H9 (cell line): ENCODE measurements at regions not wholly inside any gene's neighbourhood (a gene's known extent, or its start where the extent isn't known, plus 50 kb on each side); places are given as distances from the start of the nearest gene placed in this dataset.

Experiments used
- DNase-seq: peaks from one replicate; pipeline ENCODE4 v3.0.0-alpha.2; 2017
- H2AFZ ChIP-seq: one replicate; pipeline ENCODE4 v1.6.1; 2013; ENCODE audit warnings: mild to moderate bottlenecking, low read length, control low read depth, moderate library complexity
- H2AK5ac ChIP-seq: 2 replicates; pipeline ENCODE4 v1.6.1; 2013; ENCODE audit warnings: low read length, control low read depth, mixed read lengths; ENCODE audit not compliant: insufficient read length
- H2BK120ac ChIP-seq: one replicate; pipeline ENCODE4 v1.6.1; 2013; ENCODE audit warnings: low read depth, mild to moderate bottlenecking, low read length, control low read depth, inconsistent platforms; ENCODE audit not compliant: poor library complexity, severe bottlenecking
- H2BK12ac ChIP-seq: 2 replicates; pipeline ENCODE4 v1.6.1; 2013; ENCODE audit warnings: low read length, control low read depth, mixed read lengths, low read depth; ENCODE audit not compliant: insufficient read length
- H2BK15ac ChIP-seq: 2 replicates; pipeline ENCODE4 v1.6.1; 2013; ENCODE audit warnings: low read depth, low read length, control low read depth
- H2BK20ac ChIP-seq: one replicate; pipeline ENCODE4 v1.6.1; 2013; ENCODE audit warnings: low read depth, mild to moderate bottlenecking, low read length, control low read depth, inconsistent platforms; ENCODE audit not compliant: poor library complexity, severe bottlenecking
- H2BK5ac ChIP-seq: 2 replicates; pipeline ENCODE4 v1.6.1; 2013; ENCODE audit warnings: low read length, control low read depth, mixed read lengths; ENCODE audit not compliant: insufficient read length
- H3K14ac ChIP-seq: 2 replicates; pipeline ENCODE4 v1.6.1; 2013; ENCODE audit warnings: low read length, control low read depth; ENCODE audit not compliant: insufficient read depth
- H3K18ac ChIP-seq: 2 replicates; pipeline ENCODE4 v1.6.1; 2013; ENCODE audit warnings: low read depth, mild to moderate bottlenecking, mixed read lengths, low read length, control low read depth; ENCODE audit not compliant: insufficient read length
- H3K23ac ChIP-seq: 2 replicates; pipeline ENCODE4 v1.6.1; 2013; ENCODE audit warnings: low read length, control low read depth, mixed read lengths, low read depth; ENCODE audit not compliant: insufficient read length
- H3K23me2 ChIP-seq: 2 replicates; pipeline ENCODE4 v1.6.1; 2013; ENCODE audit warnings: low read depth, mild to moderate bottlenecking, mixed read lengths, low read length, control low read depth; ENCODE audit not compliant: insufficient read length, poor library complexity, severe bottlenecking
- H3K27ac ChIP-seq: 2 replicates; pipeline ENCODE4 v1.5.1; 2013; ENCODE audit warnings: low read length, control low read depth, mixed read lengths, low read depth; ENCODE audit not compliant: insufficient read length
- H3K27me3 ChIP-seq: 2 replicates; pipeline ENCODE4 v1.6.1; 2013; ENCODE audit warnings: low read length, control low read depth, inconsistent platforms; ENCODE audit not compliant: insufficient read depth
- H3K4ac ChIP-seq: 2 replicates; pipeline ENCODE4 v1.6.1; 2013; ENCODE audit warnings: low read depth, mild to moderate bottlenecking, control low read depth, inconsistent platforms, low read length, moderate library complexity
- H3K4me1 ChIP-seq: 2 replicates; pipeline ENCODE4 v1.6.1; 2013; ENCODE audit warnings: low read length, control low read depth, inconsistent platforms; ENCODE audit not compliant: insufficient read depth
- H3K4me2 ChIP-seq: 2 replicates; pipeline ENCODE4 v1.6.1; 2013; ENCODE audit warnings: low read length, control low read depth, mixed read lengths; ENCODE audit not compliant: insufficient read length, insufficient read depth
- H3K56ac ChIP-seq: 2 replicates; pipeline ENCODE4 v1.6.1; 2013; ENCODE audit warnings: low read depth, mild to moderate bottlenecking, mixed read lengths, low read length, control low read depth; ENCODE audit not compliant: insufficient read length
- H3K79me1 ChIP-seq: 2 replicates; pipeline ENCODE4 v1.6.1; 2013; ENCODE audit warnings: low read depth, mild to moderate bottlenecking, moderate library complexity, low read length, control low read depth, inconsistent platforms; ENCODE audit not compliant: insufficient read depth, poor library complexity, severe bottlenecking
- H3K79me2 ChIP-seq: 2 replicates; pipeline ENCODE4 v1.6.1; 2013; ENCODE audit warnings: low read length, control low read depth, inconsistent platforms; ENCODE audit not compliant: insufficient read depth
- H3K9ac ChIP-seq: 2 replicates; pipeline ENCODE4 v1.6.1; 2013; ENCODE audit warnings: low read length, control low read depth, mixed read lengths; ENCODE audit not compliant: insufficient read length; ENCODE audit errors: extremely low read depth
- H3K9me3 ChIP-seq: one replicate; pipeline ENCODE4 v1.6.1; 2013; ENCODE audit warnings: low read depth, low read length, inconsistent platforms; ENCODE audit not compliant: control insufficient read depth
- H3T11ph ChIP-seq: one replicate; pipeline ENCODE4 v1.6.1; 2013; ENCODE audit warnings: mild to moderate bottlenecking, low read length, control low read depth, inconsistent platforms
- H4K20me1 ChIP-seq: one replicate; pipeline ENCODE4 v1.6.1; 2013; ENCODE audit not compliant: control insufficient read depth, insufficient read length, insufficient read depth
- H4K5ac ChIP-seq: 2 replicates; pipeline ENCODE4 v1.6.1; 2013; ENCODE audit warnings: low read depth, mild to moderate bottlenecking, mixed read lengths, low read length, control low read depth; ENCODE audit not compliant: insufficient read length
- H4K8ac ChIP-seq: replicated peaks from 2 replicates; pipeline ENCODE4 v1.6.1; 2013; ENCODE audit warnings: low read length, control low read depth, mixed read lengths, low read depth; ENCODE audit not compliant: insufficient read length
- H4K91ac ChIP-seq: 2 replicates; pipeline ENCODE4 v1.6.1; 2013; ENCODE audit warnings: low read depth, mild to moderate bottlenecking, moderate library complexity, mixed read lengths, low read length, control low read depth; ENCODE audit not compliant: insufficient read length
- H3K27ac Mint-ChIP-seq, 3 experiments: 2 replicates in 2 of 3; 3 replicates in 1 of 3; pipeline ENCODE4 v1.8.0; 2020 to 2021; ENCODE audit warnings: mixed read lengths in 3 of 3, mild to moderate bottlenecking in 1 of 3, moderate library complexity in 1 of 3
- H3K27me3 Mint-ChIP-seq: 2 replicates; pipeline ENCODE4 v1.8.0; 2021; ENCODE audit warnings: low read depth, mild to moderate bottlenecking, moderate library complexity, mixed read lengths
- H3K36me3 Mint-ChIP-seq, 3 experiments: 2 replicates in 2 of 3; 3 replicates in 1 of 3; pipeline ENCODE4 v1.8.0; 2020 to 2021; ENCODE audit warnings: low read depth in 3 of 3, mixed read lengths in 3 of 3; ENCODE audit not compliant: insufficient read depth in 1 of 3
- H3K4me1 Mint-ChIP-seq, 2 experiments: 2 replicates each; pipeline ENCODE4 v1.8.0; 2020; ENCODE audit warnings: mixed read lengths in 2 of 2
- H3K4me3 Mint-ChIP-seq, 2 experiments: 2 replicates in 1 of 2; 3 replicates in 1 of 2; pipeline ENCODE4 v1.8.0; 2020 to 2021; ENCODE audit warnings: mild to moderate bottlenecking in 2 of 2, mixed read lengths in 2 of 2, moderate library complexity in 1 of 2
- H3K9me3 Mint-ChIP-seq, 2 experiments: 2 replicates in 1 of 2; 3 replicates in 1 of 2; pipeline ENCODE4 v1.8.0; 2020; ENCODE audit warnings: mild to moderate bottlenecking in 2 of 2, mixed read lengths in 2 of 2, moderate library complexity in 1 of 2
- CTCF ChIP-seq: fragments of 200-600 bp; sonication (generic); conservative IDR thresholded peaks from 3 replicates; pipeline ENCODE4 v1.8.0; 2021; ENCODE audit warnings: antibody characterized with exemption, mild to moderate bottlenecking
- WGBS: extraction: QIAGEN DNeasy Blood & Tissue Kit; methylation state at CpG from one replicate; pipeline ENCODE4 v1.1.7; 2013; ENCODE audit warnings: missing lambda C conversion rate, low lambda C conversion rate, mixed read lengths; ENCODE audit not compliant: insufficient read length; ENCODE audit errors: extremely low coverage; 5-methylcytosine and 5-hydroxymethylcytosine counted together

DNA sequence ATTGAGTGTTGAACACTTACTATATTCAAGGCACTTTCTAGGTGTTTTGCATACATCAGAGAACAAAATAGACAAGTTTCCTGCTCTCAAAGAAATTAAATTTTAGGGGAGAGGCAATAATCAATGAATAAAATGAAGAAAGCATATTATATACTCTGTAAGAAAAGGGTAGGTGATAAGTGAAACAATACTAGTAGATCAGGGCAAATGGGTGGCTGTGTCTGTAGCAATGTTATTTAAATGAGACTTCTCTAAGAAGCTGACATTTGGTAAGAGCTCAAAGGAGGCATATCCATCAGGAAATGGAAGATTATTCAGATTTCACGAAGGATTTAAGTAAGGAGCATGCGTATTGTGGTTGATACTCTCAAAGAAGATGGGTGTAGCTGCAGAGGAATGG, 1291.6 kb downstream of the NSUN3 start:
- no peak overlapping the region for H3K27ac ChIP-seq
- Mint-ChIP-seq H3K4me3 (peak overlapping the region in 1 of 2 experiments; percentile 13; a peak in 2 of 5 replicates), H3K36me3 (peaks cover 0 to 2% (median 0%) of the 10 kb centered on the region in 3 experiments; a peak in 3 of 7 replicates), H3K27ac (peak overlapping the region; percentile 41 to 59 (median 45); a peak in 6 of 7 replicates), H3K27me3 (no peaks in the 10 kb centered on the region), H3K9me3 (peaks cover 0 to 2% of the 10 kb centered on the region in 2 experiments; a peak in 1 of 5 replicates), H3K4me1 (peaks cover 37 to 56% of the 10 kb centered on the region in 2 experiments)
- H3K14ac ChIP-seq: no peak overlapping the region
- no peak overlapping the region for H4K5ac ChIP-seq
- H4K20me1 ChIP-seq: no peaks in the 10 kb centered on the region
- H3K4me2 ChIP-seq: no peak overlapping the region
- no peak for DNase-seq
- H3K4me1 ChIP-seq: peaks cover 4% of the 10 kb centered on the region; the same call in 1 of the 2 replicates
- no peak overlapping the region for H2BK15ac ChIP-seq
- no peak overlapping the region for H2AK5ac ChIP-seq
- H3K23me2 ChIP-seq: no peaks in the 10 kb centered on the region
- no peaks in the 10 kb centered on the region for H3K9me3 ChIP-seq
- WGBS: no CpG with 5 or more reads among the region's 2 CpGs
- no peak overlapping the region for H2AFZ ChIP-seq
- H2BK5ac ChIP-seq: no peak overlapping the region
- H3K9ac ChIP-seq: no peak overlapping the region
- H3K79me2 ChIP-seq: no peaks in the 10 kb centered on the region
- H2BK12ac ChIP-seq: no peak overlapping the region
- no peak overlapping the region for H2BK120ac ChIP-seq
- no peak overlapping the region for H4K91ac ChIP-seq
- TF ChIP-seq CTCF: no peak
- no peak overlapping the region for H3K56ac ChIP-seq
- H4K8ac ChIP-seq: no peak overlapping the region
- no peaks in the 10 kb centered on the region for H3K79me1 ChIP-seq
- no peak overlapping the region for H3K18ac ChIP-seq
- H3T11ph ChIP-seq: no peak overlapping the region
- no peak overlapping the region for H2BK20ac ChIP-seq
- no peak overlapping the region for H3K4ac ChIP-seq
- H3K27me3 ChIP-seq: no peaks in the 10 kb centered on the region
- no peak overlapping the region for H3K23ac ChIP-seq
